ENCODE measurements at regions not wholly inside any gene's neighbourhood (a gene's known extent, or its start where the extent isn't known, plus 50 kb on each side); places are given as distances from the start of the nearest gene placed in this dataset.
A peak's percentile ranks its signal among the peaks of the same experiment; 100 is the strongest.

- FAIRE-seq = no peak
- TF ChIP-seq CTCF (IDR thresholded peaks at IDR 0.05; ENCODE audit: insufficient read depth, low read length, severe bottlenecking) = no peak
- H3K4me3 ChIP-seq (ENCODE audit: low read depth, low read length) = no peak overlapping the region
- no peak for DNase-seq (ENCODE audit: low read depth)
- H3K36me3 ChIP-seq (ENCODE audit: control insufficient read depth, insufficient read depth, low read length) = no peaks in the 10 kb centered on the region
- H3K27me3 ChIP-seq (ENCODE audit: control insufficient read depth, insufficient read depth, low read length) = no peaks in the 10 kb centered on the region
Measured at GRCh38 chr18:22102953-22103646, 66.3 kb upstream of the GATA6 start.

- FAIRE-seq (no peak), DNase-seq (ENCODE audit: low read depth) (no peak)
- no peaks in the 10 kb centered on the region for H3K27me3 ChIP-seq (ENCODE audit: control insufficient read depth, insufficient read depth, low read length)
- no peak for TF ChIP-seq CTCF (IDR thresholded peaks at IDR 0.05; ENCODE audit: insufficient read depth, low read length, severe bottlenecking)
- no peak overlapping the region for H3K4me3 ChIP-seq (ENCODE audit: low read depth, low read length)
- H3K36me3 ChIP-seq (ENCODE audit: control insufficient read depth, insufficient read depth, low read length) = no peaks in the 10 kb centered on the region
Measured at GRCh38 chr18:22103647-22104031, 65.8 kb upstream of the GATA6 start.

GRCh38 chr18:22106536-22107292 is 62.7 kb upstream of the GATA6 start:
- no peaks in the 10 kb centered on the region for H3K27me3 ChIP-seq (ENCODE audit: control insufficient read depth, insufficient read depth, low read length)
- no peak overlapping the region for H3K4me3 ChIP-seq (ENCODE audit: low read depth, low read length)
- H3K36me3 ChIP-seq (ENCODE audit: control insufficient read depth, insufficient read depth, low read length) = no peaks in the 10 kb centered on the region
- no peak for TF ChIP-seq CTCF (IDR thresholded peaks at IDR 0.05; ENCODE audit: insufficient read depth, low read length, severe bottlenecking)
- no peak for FAIRE-seq
- peak; percentile 85 for DNase-seq (ENCODE audit: low read depth)

GRCh38 chr18:22108674-22109073 is 60.7 kb upstream of the GATA6 start:
- H3K27me3 ChIP-seq (ENCODE audit: control insufficient read depth, insufficient read depth, low read length) = no peaks in the 10 kb centered on the region
- no peak for TF ChIP-seq CTCF (IDR thresholded peaks at IDR 0.05; ENCODE audit: insufficient read depth, low read length, severe bottlenecking)
- DNase-seq (ENCODE audit: low read depth) (peak; percentile 18), FAIRE-seq (no peak)
- no peak overlapping the region for H3K4me3 ChIP-seq (ENCODE audit: low read depth, low read length)
- H3K36me3 ChIP-seq (ENCODE audit: control insufficient read depth, insufficient read depth, low read length) = no peaks in the 10 kb centered on the region

- H3K27me3 ChIP-seq (ENCODE audit: control insufficient read depth, insufficient read depth, low read length) = no peaks in the 10 kb centered on the region
- no peak for TF ChIP-seq CTCF (IDR thresholded peaks at IDR 0.05; ENCODE audit: insufficient read depth, low read length, severe bottlenecking)
- no peaks in the 10 kb centered on the region for H3K36me3 ChIP-seq (ENCODE audit: control insufficient read depth, insufficient read depth, low read length)
- no peak overlapping the region for H3K4me3 ChIP-seq (ENCODE audit: low read depth, low read length)
- no peak for FAIRE-seq
- DNase-seq (ENCODE audit: low read depth) = no peak
Measured at GRCh38 chr18:22109535-22109934, 59.9 kb upstream of the GATA6 start.
